ENCODE measurements at regions not wholly inside any gene's neighbourhood (a gene's known extent, or its start where the extent isn't known, plus 50 kb on each side); places are given as distances from the start of the nearest gene placed in this dataset.

- DNase-seq (ENCODE audit: low read depth in 2 of 3, low spot score in 1 of 3) = no peak
Measured at GRCh38 chr5:57857696-57858095, 375.1 kb upstream of the ACTBL2 start.

GRCh38 chr5:57855831-57856230, 373.2 kb upstream of the ACTBL2 start:
- DNase-seq (ENCODE audit: low read depth in 2 of 3, low spot score in 1 of 3) = no peak

GRCh38 chr5:57853929-57854697, 371.5 kb upstream of the ACTBL2 start:
- DNase-seq (ENCODE audit: low read depth in 2 of 3, low spot score in 1 of 3) = no peak

- no peak for DNase-seq (ENCODE audit: low read depth in 2 of 3, low spot score in 1 of 3)
Measured at GRCh38 chr5:57850109-57850508, 367.5 kb upstream of the ACTBL2 start.

DNA sequence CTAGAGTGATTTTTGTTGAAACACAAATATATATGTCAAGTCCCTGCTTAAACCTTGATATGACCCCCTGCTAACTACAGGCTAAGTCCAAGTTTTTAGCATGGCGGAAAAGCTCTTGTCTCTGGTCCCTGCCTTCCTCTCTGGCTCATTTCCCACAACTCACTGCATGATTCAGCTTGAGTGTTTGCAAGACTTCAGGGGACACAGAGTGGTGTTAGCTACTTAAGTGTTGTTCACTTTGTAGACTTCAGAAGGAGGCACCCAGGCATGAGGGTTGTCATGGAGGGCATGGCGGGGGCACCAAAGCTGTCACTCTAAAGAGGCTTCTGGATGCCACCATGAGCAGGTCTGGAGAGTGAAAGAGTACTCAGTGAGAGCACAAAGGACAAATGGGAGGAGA, 362.4 kb upstream of the ACTBL2 start:
- DNase-seq (ENCODE audit: low read depth in 2 of 3, low spot score in 1 of 3) = no peak

GRCh38 chr5:57844410-57844809, 361.8 kb upstream of the ACTBL2 start:
- no peak for DNase-seq (ENCODE audit: low read depth in 2 of 3, low spot score in 1 of 3)

GRCh38 chr5:57843059-57843367, 360.4 kb upstream of the ACTBL2 start:
- DNase-seq (ENCODE audit: low read depth in 2 of 3, low spot score in 1 of 3) = no peak

GRCh38 chr5:57842364-57843058, 359.9 kb upstream of the ACTBL2 start:
- DNase-seq (ENCODE audit: low read depth in 2 of 3, low spot score in 1 of 3) = no peak

- no peak for DNase-seq (ENCODE audit: low read depth in 2 of 3, low spot score in 1 of 3)
Measured at GRCh38 chr5:57841676-57842363, 359.2 kb upstream of the ACTBL2 start.

GRCh38 chr5:57839437-57840079, 356.9 kb upstream of the ACTBL2 start:
- no peak for DNase-seq (ENCODE audit: low read depth in 2 of 3, low spot score in 1 of 3)

DNA sequence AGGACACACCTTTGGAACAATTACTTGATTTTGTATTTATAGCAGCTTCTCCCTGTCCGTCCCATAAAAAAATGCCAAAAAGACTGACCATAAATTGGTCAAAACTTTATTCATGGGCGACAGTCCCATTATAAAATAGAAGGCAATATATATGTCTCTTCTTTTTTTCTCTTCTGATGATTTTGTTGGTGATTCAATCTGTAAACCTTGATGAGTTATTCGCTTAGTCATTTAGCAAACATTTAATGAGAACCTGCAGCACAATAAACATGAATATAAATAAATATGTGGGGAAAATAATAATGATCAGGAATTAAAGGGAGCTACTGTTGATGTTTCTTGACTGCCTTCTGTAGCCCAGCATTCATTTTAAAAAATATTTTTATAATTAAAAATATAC, 356.4 kb upstream of the ACTBL2 start:
- no peak for DNase-seq (ENCODE audit: low read depth in 2 of 3, low spot score in 1 of 3)

GRCh38 chr5:57836921-57837320, 354.3 kb upstream of the ACTBL2 start:
- DNase-seq (ENCODE audit: low read depth in 2 of 3, low spot score in 1 of 3) = no peak

GRCh38 chr5:57836331-57836730, 353.7 kb upstream of the ACTBL2 start:
- no peak for DNase-seq (ENCODE audit: low read depth in 2 of 3, low spot score in 1 of 3)

DNA sequence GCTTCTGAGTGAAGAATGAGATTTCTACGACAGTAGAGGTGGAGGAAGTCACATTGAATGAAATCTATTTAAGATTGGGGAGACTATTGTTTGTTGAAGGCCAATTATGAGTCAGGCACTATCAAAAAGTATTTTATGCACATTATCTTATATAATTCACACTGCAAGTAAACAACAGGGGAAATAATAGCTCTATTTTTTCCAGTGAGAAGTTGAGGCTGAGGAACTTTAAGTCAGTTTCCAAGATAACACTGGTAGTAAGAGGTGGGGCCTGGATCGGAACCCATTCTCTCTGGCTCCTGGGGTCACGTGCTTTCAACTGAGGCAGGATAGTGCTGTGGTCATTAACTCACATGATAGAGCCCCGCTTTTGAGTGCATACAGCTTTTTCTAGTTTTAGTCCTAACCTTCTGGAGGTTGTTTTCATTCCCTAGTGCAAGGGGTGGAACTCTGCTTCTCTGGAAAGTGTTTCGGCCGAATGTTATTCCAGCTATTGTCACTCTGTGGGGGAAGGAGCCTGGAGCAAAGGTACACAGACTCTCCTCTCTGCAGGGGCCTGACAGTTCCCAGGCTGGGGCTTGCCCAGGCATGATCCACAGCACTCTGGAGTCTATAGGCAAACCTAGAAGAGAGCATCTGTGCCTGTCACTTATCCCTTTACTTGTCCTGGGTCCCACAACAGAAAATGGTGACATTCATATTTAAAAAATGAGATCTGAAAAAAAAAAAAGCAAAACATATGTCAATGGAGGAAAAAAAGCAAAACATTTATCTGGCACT, 352.4 kb upstream of the ACTBL2 start:
- DNase-seq (ENCODE audit: low read depth in 2 of 3, low spot score in 1 of 3) = no peak

DNA sequence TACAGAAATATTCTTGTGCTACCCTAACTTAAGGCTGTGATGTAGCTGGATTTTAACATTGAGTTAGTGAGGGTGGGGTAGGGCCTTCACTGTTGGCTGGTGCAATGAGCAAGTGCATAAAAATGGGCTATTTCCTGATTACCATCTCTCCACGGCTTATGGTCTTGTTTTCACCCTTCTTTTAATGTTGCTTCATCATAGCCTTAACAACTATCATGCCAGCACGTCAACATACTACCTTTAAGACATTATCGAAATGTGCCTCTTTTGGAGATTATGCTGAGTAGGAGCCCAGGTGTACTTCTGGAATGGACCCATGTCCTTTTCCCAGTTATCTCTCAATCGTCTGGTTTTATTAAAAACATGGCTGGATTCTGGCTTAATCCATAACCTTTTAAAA, 350.9 kb upstream of the ACTBL2 start:
- no peak for DNase-seq (ENCODE audit: low read depth in 2 of 3, low spot score in 1 of 3)

DNA sequence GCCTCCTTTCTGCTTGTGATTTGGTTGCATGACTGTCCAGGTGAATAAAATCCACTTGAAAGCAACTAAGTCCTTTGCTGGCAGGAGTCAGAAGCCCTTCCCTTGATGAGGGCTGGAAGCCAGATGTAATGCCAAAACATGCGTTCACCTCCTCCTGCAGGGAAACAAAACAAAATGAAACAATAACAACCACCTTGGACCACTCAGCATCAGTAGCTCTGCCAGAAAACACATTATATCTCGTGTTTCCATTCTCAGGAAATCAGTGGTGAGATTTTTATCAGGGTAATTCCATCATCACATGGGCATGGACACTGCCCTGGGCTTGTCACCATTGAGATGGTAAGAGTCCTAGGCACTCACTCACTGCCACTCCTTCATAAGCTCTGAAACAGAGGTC, 350.3 kb upstream of the ACTBL2 start:
- DNase-seq (ENCODE audit: low read depth in 2 of 3, low spot score in 1 of 3) = no peak

DNA sequence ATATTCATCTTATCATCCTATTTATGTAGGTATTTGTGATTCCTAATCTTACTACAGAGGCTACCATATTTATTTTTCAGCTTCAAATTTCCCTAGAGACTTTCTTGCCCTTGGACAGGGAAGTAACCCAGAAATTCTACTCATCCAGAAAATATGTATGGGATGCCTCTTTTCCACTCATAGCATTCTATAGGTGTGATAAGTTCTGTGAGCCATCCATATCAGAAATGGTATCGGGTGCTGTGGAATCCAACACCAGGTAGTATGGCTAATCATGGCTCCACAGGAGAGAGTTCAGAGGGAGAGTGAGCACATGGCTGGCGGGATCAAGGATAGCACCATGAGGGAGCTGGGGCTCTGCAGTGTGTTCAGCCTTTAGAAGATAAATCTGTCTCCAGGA, 349.3 kb upstream of the ACTBL2 start:
- DNase-seq (ENCODE audit: low read depth in 2 of 3, low spot score in 1 of 3) = no peak

DNA sequence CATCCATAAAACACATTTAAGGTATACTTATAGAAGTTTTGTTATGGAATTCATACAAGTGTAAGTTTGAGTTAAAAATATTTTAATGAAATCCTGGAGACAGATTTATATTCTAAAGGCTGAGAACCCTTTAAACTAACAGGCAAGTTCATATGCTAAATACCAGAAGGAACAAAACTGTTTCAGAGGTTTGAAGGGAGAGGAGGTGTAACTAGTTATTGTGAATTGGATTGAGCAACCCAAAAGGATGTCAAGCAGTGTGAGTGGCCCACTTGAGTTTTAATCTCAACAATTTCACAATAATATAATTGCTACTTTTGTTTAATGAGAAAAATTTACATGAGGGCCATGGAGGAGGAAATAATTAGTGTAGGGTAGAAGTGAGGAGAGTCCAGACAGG, 348.5 kb upstream of the ACTBL2 start:
- no peak for DNase-seq (ENCODE audit: low read depth in 2 of 3, low spot score in 1 of 3)

GRCh38 chr5:57828221-57828620, 345.6 kb upstream of the ACTBL2 start:
- DNase-seq (ENCODE audit: low read depth in 2 of 3, low spot score in 1 of 3) = no peak

- no peak for DNase-seq (ENCODE audit: low read depth in 2 of 3, low spot score in 1 of 3)
Measured at GRCh38 chr5:57825031-57825686, 342.5 kb upstream of the ACTBL2 start.

DNA sequence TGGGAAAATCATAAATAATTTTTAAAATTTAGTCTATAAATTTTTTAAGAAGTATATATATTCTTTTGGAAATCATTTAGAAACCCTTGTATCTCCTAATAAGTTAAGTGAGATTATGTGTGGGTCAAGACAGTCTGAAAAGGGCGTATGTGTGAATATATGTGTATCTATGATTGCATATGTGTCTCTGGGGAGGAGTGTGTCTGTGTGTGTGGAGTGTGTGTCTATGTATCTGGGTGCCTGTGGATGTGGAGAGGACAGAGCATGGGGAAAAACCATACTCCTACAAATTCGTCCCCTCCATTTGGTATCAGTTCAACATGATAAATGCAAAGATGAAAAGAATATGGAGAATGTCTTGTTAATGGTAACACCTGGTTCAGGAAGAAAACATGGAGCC, 342.0 kb upstream of the ACTBL2 start:
- DNase-seq (ENCODE audit: low read depth in 2 of 3, low spot score in 1 of 3) = no peak
